GM23248 (cell line): ENCODE measurements at regions not wholly inside any gene's neighbourhood (a gene's known extent, or its start where the extent isn't known, plus 50 kb on each side); places are given as distances from the start of the nearest gene placed in this dataset.

ENCODE experiments used
- DNase-seq: peaks from one replicate; pipeline ENCODE4 v3.0.0-alpha.2; 2015
- H2AFZ ChIP-seq: fragments of 200-600 bp; sonication (generic); 2 replicates; pipeline ENCODE4 v1.6.1; 2016; ENCODE audit warnings: antibody characterized with exemption
- H3F3A ChIP-seq: fragments of 200-600 bp; sonication (generic); 2 replicates; pipeline ENCODE4 v1.6.1; 2016; ENCODE audit warnings: mild to moderate bottlenecking, antibody characterized with exemption, mixed run types; ENCODE audit not compliant: insufficient read depth
- H3K27ac ChIP-seq: fragments of 200-600 bp; sonication (generic); 2 replicates; pipeline ENCODE4 v1.5.1; 2016; ENCODE audit warnings: mild to moderate bottlenecking
- H3K27me3 ChIP-seq: fragments of 200-600 bp; sonication (generic); replicated peaks from 2 replicates; pipeline ENCODE4 v1.6.1; 2016; ENCODE audit warnings: mild to moderate bottlenecking; ENCODE audit not compliant: insufficient read depth
- H3K36me3 ChIP-seq: fragments of 200-600 bp; sonication (generic); 2 replicates; pipeline ENCODE4 v1.6.1; 2016; ENCODE audit warnings: low read depth, mild to moderate bottlenecking
- H3K4me1 ChIP-seq: fragments of 200-600 bp; sonication (generic); 2 replicates; pipeline ENCODE4 v1.6.1; 2016; ENCODE audit warnings: mild to moderate bottlenecking; ENCODE audit not compliant: insufficient read depth
- H3K4me2 ChIP-seq: fragments of 200-600 bp; sonication (generic); one replicate; pipeline ENCODE4 v1.6.1; 2016; ENCODE audit warnings: mild to moderate bottlenecking; ENCODE audit not compliant: unreplicated experiment
- H3K4me3 ChIP-seq: fragments of 200-600 bp; sonication (generic); 2 replicates; pipeline ENCODE4 v1.5.1; 2016; ENCODE audit warnings: mild to moderate bottlenecking
- H3K79me2 ChIP-seq: fragments of 200-600 bp; sonication (generic); 2 replicates; pipeline ENCODE4 v1.6.1; 2016; ENCODE audit warnings: mild to moderate bottlenecking; ENCODE audit not compliant: insufficient read depth
- H3K9ac ChIP-seq: fragments of 200-600 bp; sonication (generic); 2 replicates; pipeline ENCODE4 v1.6.1; 2016; ENCODE audit warnings: mild to moderate bottlenecking
- H3K9me2 ChIP-seq: fragments of 200-600 bp; sonication (generic); 2 replicates; pipeline ENCODE4 v1.6.1; 2016; ENCODE audit warnings: mixed run types, mild to moderate bottlenecking, moderate library complexity; ENCODE audit not compliant: insufficient read depth
- H3K9me3 ChIP-seq: fragments of 200-600 bp; sonication (generic); one replicate; pipeline ENCODE4 v1.6.1; 2017; ENCODE audit warnings: low read depth
- H4K20me1 ChIP-seq: fragments of 200-600 bp; sonication (generic); 2 replicates; pipeline ENCODE4 v1.6.0; 2016; ENCODE audit not compliant: insufficient read depth
- EZH2 ChIP-seq: fragments of 200-600 bp; sonication (generic); IDR thresholded peaks from 2 replicates; pipeline ENCODE4 v1.6.1; 2018; ENCODE audit warnings: antibody characterized with exemption, mild to moderate bottlenecking; ENCODE audit not compliant: insufficient read depth, poor library complexity, severe bottlenecking
- EZH2phosphoT487 ChIP-seq: fragments of 200-600 bp; sonication (generic); IDR thresholded peaks from 2 replicates; pipeline ENCODE4 v1.6.1; 2018; ENCODE audit warnings: antibody characterized with exemption, moderate library complexity, mild to moderate bottlenecking, low read depth; ENCODE audit not compliant: insufficient read depth
- WGBS, 2 experiments: methylation state at CpG; one replicate each; pipeline ENCODE4 v1.1.6; 2015 to 2017; ENCODE audit warnings: low lambda C conversion rate in 2 of 2, low coverage in 1 of 2; ENCODE audit errors: missing lambda C conversion rate in 2 of 2; 5-methylcytosine and 5-hydroxymethylcytosine counted together
- in situ Hi-C: fragments of 300-500 bp; cut with MboI; formaldehyde crosslinking; loops from 2 replicates; pipeline ENCODE4 v1.15.0; 2020

- in situ Hi-C loops, result no loop called here
- Histone ChIP-seq H4K20me1 (no peaks in the 10 kb centered on the region), H3K9me2 (no peaks in the 10 kb centered on the region), H3K4me1 (no peaks in the 10 kb centered on the region), H3K79me2 (no peaks in the 10 kb centered on the region), H3K27me3 (0 out of 2 replicates have a peak, but pooled peaks cover 4% of the 10 kb centered on the region), H3K4me3 (no peak overlapping the region), H2AFZ (no peak overlapping the region), H3K9ac (no peak overlapping the region), H3F3A (no peaks in the 10 kb centered on the region), H3K4me2 (no peak overlapping the region), H3K9me3 (no peaks in the 10 kb centered on the region), H3K27ac (no peak overlapping the region), H3K36me3 (no peaks in the 10 kb centered on the region)
- 16% methylated on average over 7 of the region's 7 CpGs for WGBS, 2 experiments
- TF ChIP-seq EZH2phosphoT487, result no peak
- TF ChIP-seq EZH2, result no peak
- no peak for DNase-seq
These were observed 91.0 kb upstream of the C9orf72 start for GRCh38 chr9:27664121-27664779.

- H3F3A ChIP-seq, result no peaks in the 10 kb centered on the region
- no peak for DNase-seq
These were observed 91.9 kb upstream of the C9orf72 start for GRCh38 chr9:27665136-27665535.

GRCh38 chr9:27668280-27668679, 95.0 kb upstream of the C9orf72 start:
- in situ Hi-C loops, result no loop called here
- TF ChIP-seq EZH2, result no peak
- no peak for TF ChIP-seq EZH2phosphoT487
- no peaks in the 10 kb centered on the region for H4K20me1 ChIP-seq
- H3F3A ChIP-seq, result no peaks in the 10 kb centered on the region
- no peaks in the 10 kb centered on the region for H3K36me3 ChIP-seq
- H2AFZ ChIP-seq, result no peak overlapping the region
- no peaks in the 10 kb centered on the region for H3K9me2 ChIP-seq
- H3K4me2 ChIP-seq, result no peak overlapping the region
- H3K4me1 ChIP-seq, result no peaks in the 10 kb centered on the region
- H3K9ac ChIP-seq, result no peak overlapping the region
- no peak for DNase-seq
- H3K27me3 ChIP-seq, result 0 out of 2 replicates have a peak, but pooled peaks cover 4% of the 10 kb centered on the region
- no peaks in the 10 kb centered on the region for H3K9me3 ChIP-seq
- no peaks in the 10 kb centered on the region for H3K79me2 ChIP-seq
- H3K27ac ChIP-seq, result no peak overlapping the region
- no peak overlapping the region for H3K4me3 ChIP-seq

More at GRCh38 chr9:27665136-27665535, 91.9 kb upstream of the C9orf72 start:
- no peaks in the 10 kb centered on the region for H3K4me1 ChIP-seq
- H3K27ac ChIP-seq, result no peak overlapping the region
- in situ Hi-C loops, result no loop called here
- TF ChIP-seq EZH2 (no peak), EZH2phosphoT487 (no peak)
- H3K9me2 ChIP-seq, result no peaks in the 10 kb centered on the region
- no peak overlapping the region for H3K9ac ChIP-seq
- no peak overlapping the region for H3K4me3 ChIP-seq
- 0 out of 2 replicates have a peak, but pooled peaks cover 4% of the 10 kb centered on the region for H3K27me3 ChIP-seq
- H3K79me2 ChIP-seq, result no peaks in the 10 kb centered on the region
- no peaks in the 10 kb centered on the region for H3K36me3 ChIP-seq
- no peaks in the 10 kb centered on the region for H3K9me3 ChIP-seq
- H3K4me2 ChIP-seq, result no peak overlapping the region
- no peak overlapping the region for H2AFZ ChIP-seq
- 49 to 54% methylated on average over 6 of the region's 6 CpGs for WGBS, 2 experiments
- H4K20me1 ChIP-seq, result no peaks in the 10 kb centered on the region

GRCh38 chr9:27671636-27672035, 98.4 kb upstream of the C9orf72 start:
- H3K79me2 ChIP-seq, result no peaks in the 10 kb centered on the region
- in situ Hi-C loops, result no loop called here
- no peaks in the 10 kb centered on the region for H3K27me3 ChIP-seq
- H3K9me2 ChIP-seq, result no peaks in the 10 kb centered on the region
- no peaks in the 10 kb centered on the region for H3K4me1 ChIP-seq
- no peak overlapping the region for H3K9ac ChIP-seq
- 1% methylated on average over 5 of the region's 5 CpGs for WGBS, 2 experiments
- no peak for DNase-seq
- no peaks in the 10 kb centered on the region for H3K36me3 ChIP-seq
- no peak overlapping the region for H3K4me2 ChIP-seq
- no peaks in the 10 kb centered on the region for H3F3A ChIP-seq
- TF ChIP-seq EZH2phosphoT487 (no peak), EZH2 (no peak)
- no peak overlapping the region for H2AFZ ChIP-seq
- no peaks in the 10 kb centered on the region for H3K9me3 ChIP-seq
- H3K27ac ChIP-seq, result no peak overlapping the region
- H3K4me3 ChIP-seq, result no peak overlapping the region
- H4K20me1 ChIP-seq, result no peaks in the 10 kb centered on the region

- H3K4me1 ChIP-seq, result no peaks in the 10 kb centered on the region
- no peaks in the 10 kb centered on the region for H4K20me1 ChIP-seq
- H3K9ac ChIP-seq, result no peak overlapping the region
- no peak overlapping the region for H2AFZ ChIP-seq
- H3K27ac ChIP-seq, result no peak overlapping the region
- H3F3A ChIP-seq, result no peaks in the 10 kb centered on the region
- H3K9me2 ChIP-seq, result no peaks in the 10 kb centered on the region
- H3K79me2 ChIP-seq, result no peaks in the 10 kb centered on the region
- no peaks in the 10 kb centered on the region for H3K36me3 ChIP-seq
- TF ChIP-seq EZH2phosphoT487, result no peak
- no peak for TF ChIP-seq EZH2
- DNase-seq, result no peak
- H3K27me3 ChIP-seq, result no peaks in the 10 kb centered on the region
- in situ Hi-C loops, result no loop called here
- H3K9me3 ChIP-seq, result no peaks in the 10 kb centered on the region
- WGBS, 2 experiments, result 29 to 30% methylated on average over 3 of the region's 3 CpGs
- no peak overlapping the region for H3K4me2 ChIP-seq
- H3K4me3 ChIP-seq, result no peak overlapping the region
These were observed 99.4 kb upstream of the C9orf72 start for GRCh38 chr9:27672718-27673117.
